Erythroblast (primary cell): ENCODE measurements at regions not wholly inside any gene's neighbourhood (a gene's known extent, or its start where the extent isn't known, plus 50 kb on each side); places are given as distances from the start of the nearest gene placed in this dataset.
A peak's percentile ranks its signal among the peaks of the same experiment; 100 is the strongest.

Experiments used
- DNase-seq, 2 experiments: peaks; one replicate each; lab custom pipeline; 2025; lab: John Stamatoyannopoulos, UW
- GATA1 ChIP-seq: IDR thresholded peaks from 2 replicates; pipeline ENCODE4 v1.6.1; 2011; ENCODE audit warnings: low read depth, mild to moderate bottlenecking, control low read depth, low read length, moderate library complexity
- POLR2A ChIP-seq: IDR thresholded peaks from 2 replicates; pipeline ENCODE4 v1.6.1; 2011; ENCODE audit warnings: mild to moderate bottlenecking, low read length

DNA sequence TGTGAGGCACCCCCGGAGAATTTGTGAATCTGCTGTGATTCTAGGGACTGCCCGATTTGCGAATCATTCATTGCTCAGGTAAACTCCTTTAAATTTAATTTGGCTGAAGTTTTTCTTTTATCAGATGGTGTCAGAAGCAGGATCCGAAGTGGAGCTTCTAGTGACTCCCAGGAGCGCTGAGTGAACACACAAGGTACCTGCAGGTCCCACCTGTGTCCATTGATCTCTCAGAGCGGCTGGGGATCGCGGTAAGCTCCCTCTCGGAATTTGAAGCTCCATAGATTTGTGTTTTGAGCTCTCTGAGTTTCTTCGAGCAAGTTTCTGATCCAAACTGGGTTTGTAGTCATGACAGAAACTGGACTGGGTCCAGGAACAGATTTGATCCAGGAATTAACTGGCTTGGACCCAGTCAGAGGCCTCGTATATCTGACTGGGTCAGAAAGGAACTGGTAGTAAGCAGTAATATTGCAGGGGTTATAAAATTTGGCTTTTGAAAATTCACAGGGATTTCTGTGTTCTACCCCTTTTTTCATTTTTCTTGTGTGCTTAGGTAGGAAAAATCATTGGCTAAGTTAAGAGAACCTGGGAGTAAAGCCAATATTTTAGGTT is 56.2 kb upstream of the EDEM3 start:
- no peak for TF ChIP-seq POLR2A
- TF ChIP-seq GATA1: no peak
- DNase-seq: no peak

DNA sequence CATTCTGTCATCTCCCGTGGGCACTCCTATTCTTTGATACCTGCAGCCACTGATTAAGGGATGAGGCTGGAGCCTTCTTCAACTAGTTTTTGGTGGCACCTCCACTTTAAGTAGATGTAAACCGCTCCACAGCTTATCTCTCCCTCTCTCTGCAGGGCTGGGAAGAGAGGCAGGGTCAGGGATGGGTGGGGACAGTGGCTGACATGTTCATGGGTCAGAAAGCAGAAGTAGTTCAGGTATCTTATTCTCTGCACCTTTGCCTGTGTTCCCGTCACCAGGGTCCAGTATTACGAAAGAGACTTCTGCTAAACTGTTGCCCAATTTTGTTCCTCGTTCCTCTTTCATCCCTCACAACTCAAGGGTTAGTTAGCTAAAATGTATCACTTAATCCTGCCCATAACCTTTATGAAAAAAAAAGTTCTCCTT is 51.7 kb upstream of the EDEM3 start:
- no peak for TF ChIP-seq GATA1
- TF ChIP-seq POLR2A: no peak
- DNase-seq: peak; percentile 56 to 59

DNA sequence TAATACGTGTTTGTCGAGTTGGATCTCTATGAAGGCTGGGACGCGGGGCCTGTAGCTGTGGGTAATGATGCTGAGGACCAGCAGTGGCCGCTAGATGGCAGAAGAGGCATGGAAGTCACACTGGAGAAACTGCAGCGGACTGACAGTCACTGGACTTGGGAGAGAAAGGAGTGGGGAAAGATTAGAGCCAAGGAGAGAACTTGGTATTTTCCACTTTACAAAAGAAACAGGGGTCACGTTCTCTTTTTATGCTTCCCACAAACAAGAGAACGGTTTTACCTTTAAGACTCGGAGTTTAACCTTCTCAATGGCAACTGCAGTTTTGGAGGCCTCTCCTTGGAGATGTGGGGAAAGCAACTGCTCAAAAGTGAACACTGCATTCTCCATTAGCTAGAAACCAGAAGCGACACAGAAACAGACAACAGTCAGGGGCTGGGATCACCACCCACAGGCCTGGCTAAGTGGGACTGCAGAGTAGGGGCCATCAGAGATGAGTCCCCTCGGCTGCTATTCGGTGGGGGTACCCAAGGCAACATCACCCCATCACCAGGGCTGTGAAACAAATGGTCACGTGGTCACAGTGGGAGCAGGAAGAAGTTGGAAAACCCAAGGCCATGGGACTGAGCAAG is 51.1 kb upstream of the EDEM3 start:
- DNase-seq: peak; percentile 85 to 93

More for the DNA sequence above, 51.1 kb upstream of the EDEM3 start:
- TF ChIP-seq GATA1: no peak
- no peak for TF ChIP-seq POLR2A
